ENCODE measurements at regions not wholly inside any gene's neighbourhood (a gene's known extent, or its start where the extent isn't known, plus 50 kb on each side); places are given as distances from the start of the nearest gene placed in this dataset.

- H3K27me3 Mint-ChIP-seq (ENCODE audit: low read depth), result peaks cover 9% of the 10 kb centered on the region
- H3K27ac Mint-ChIP-seq, result no peak overlapping the region
- no peaks in the 10 kb centered on the region for H3K4me1 Mint-ChIP-seq
- no peaks in the 10 kb centered on the region for H3K36me3 Mint-ChIP-seq (ENCODE audit: low read depth)
- H3K9me3 Mint-ChIP-seq, result no peaks in the 10 kb centered on the region
- H3K4me3 Mint-ChIP-seq, result no peak overlapping the region
- no peak for TF ChIP-seq CTCF (IDR thresholded peaks at IDR 0.05; ENCODE audit: unreplicated experiment in 3 of 3)
These were observed 105.8 kb upstream of the TBX3 start for GRCh38 chr12:114789821-114790220.

GRCh38 chr12:114789276-114789675 is 105.3 kb upstream of the TBX3 start:
- Mint-ChIP-seq H3K36me3 (ENCODE audit: low read depth) (no peaks in the 10 kb centered on the region), H3K27ac (no peak overlapping the region), H3K4me1 (no peaks in the 10 kb centered on the region), H3K4me3 (no peak overlapping the region), H3K27me3 (ENCODE audit: low read depth) (peaks cover 9% of the 10 kb centered on the region), H3K9me3 (no peaks in the 10 kb centered on the region)
- no peak for TF ChIP-seq CTCF (IDR thresholded peaks at IDR 0.05; ENCODE audit: unreplicated experiment in 3 of 3)

GRCh38 chr12:114784526-114784925 is 100.6 kb upstream of the TBX3 start:
- H3K27ac Mint-ChIP-seq, result no peak overlapping the region
- no peaks in the 10 kb centered on the region for H3K36me3 Mint-ChIP-seq (ENCODE audit: low read depth)
- no peaks in the 10 kb centered on the region for H3K9me3 Mint-ChIP-seq
- H3K4me1 Mint-ChIP-seq, result peaks cover 12% of the 10 kb centered on the region
- no peaks in the 10 kb centered on the region for H3K27me3 Mint-ChIP-seq (ENCODE audit: low read depth)
- no peak overlapping the region for H3K4me3 Mint-ChIP-seq
- no peak for TF ChIP-seq CTCF (IDR thresholded peaks at IDR 0.05; ENCODE audit: unreplicated experiment in 3 of 3)

GRCh38 chr12:114783089-114783618 is 99.2 kb upstream of the TBX3 start:
- Mint-ChIP-seq H3K36me3 (ENCODE audit: low read depth) (no peaks in the 10 kb centered on the region), H3K27ac (peak overlapping the region in 2 of 3 experiments; percentile 34 to 63), H3K9me3 (no peaks in the 10 kb centered on the region), H3K27me3 (ENCODE audit: low read depth) (no peaks in the 10 kb centered on the region), H3K4me3 (no peak overlapping the region), H3K4me1 (peaks cover 16% of the 10 kb centered on the region)
- TF ChIP-seq CTCF (IDR thresholded peaks at IDR 0.05; ENCODE audit: unreplicated experiment in 3 of 3), result no peak

- Mint-ChIP-seq H3K4me3 (no peak overlapping the region), H3K9me3 (no peaks in the 10 kb centered on the region), H3K4me1 (peaks cover 16% of the 10 kb centered on the region), H3K36me3 (ENCODE audit: low read depth) (no peaks in the 10 kb centered on the region), H3K27me3 (ENCODE audit: low read depth) (no peaks in the 10 kb centered on the region), H3K27ac (peak overlapping the region in 1 of 3 experiments; percentile 47)
- no peak for TF ChIP-seq CTCF (IDR thresholded peaks at IDR 0.05; ENCODE audit: unreplicated experiment in 3 of 3)
These were observed 96.9 kb upstream of the TBX3 start for GRCh38 chr12:114780746-114781399.

GRCh38 chr12:114779647-114780046 is 95.7 kb upstream of the TBX3 start:
- no peaks in the 10 kb centered on the region for H3K36me3 Mint-ChIP-seq (ENCODE audit: low read depth)
- H3K27ac Mint-ChIP-seq, result no peak overlapping the region
- H3K4me1 Mint-ChIP-seq, result peaks cover 16% of the 10 kb centered on the region
- H3K4me3 Mint-ChIP-seq, result no peak overlapping the region
- H3K27me3 Mint-ChIP-seq (ENCODE audit: low read depth), result no peaks in the 10 kb centered on the region
- H3K9me3 Mint-ChIP-seq, result peaks cover 3% of the 10 kb centered on the region
- no peak for TF ChIP-seq CTCF (IDR thresholded peaks at IDR 0.05; ENCODE audit: unreplicated experiment in 3 of 3)
